ENCODE measurements at regions not wholly inside any gene's neighbourhood (a gene's known extent, or its start where the extent isn't known, plus 50 kb on each side); places are given as distances from the start of the nearest gene placed in this dataset.

GRCh38 chr4:72933029-72933428 is 136.5 kb downstream of the COX18 start:
- WGBS: 91% methylated on average over 1 of the region's 1 CpG
- no peaks in the 10 kb centered on the region for H3K36me3 ChIP-seq (ENCODE audit: control insufficient read depth in 4 of 4, insufficient read depth in 3 of 4, low read depth in 1 of 4, low read length in 3 of 4)
- no peaks in the 10 kb centered on the region for H3K4me1 ChIP-seq (ENCODE audit: control insufficient read depth in 4 of 4, insufficient read depth in 4 of 4, low read length in 3 of 4)
- TF ChIP-seq RXRA (IDR thresholded peaks at IDR 0.05) (no peak), HNF4G (IDR thresholded peaks at IDR 0.05) (no peak), SP1 (IDR thresholded peaks at IDR 0.05) (no peak), GABPA (IDR thresholded peaks at IDR 0.05 in 1 of 2, conservative IDR thresholded peaks at IDR 0.05 in 1 of 2) (no peak), EGR1 (IDR thresholded peaks at IDR 0.05; ENCODE audit: low read depth in 2 of 2) (no peak), HNF4A (conservative IDR thresholded peaks at IDR 0.05) (no peak), YY1 (IDR thresholded peaks at IDR 0.05) (no peak), CTCF (IDR thresholded peaks at IDR 0.05; ENCODE audit: low read depth, low read length, missing input control) (no peak), NR2F2 (IDR thresholded peaks at IDR 0.05) (no peak), MAX (IDR thresholded peaks at IDR 0.05) (no peak), JUND (IDR thresholded peaks at IDR 0.05) (no peak), FOXA2 (IDR thresholded peaks at IDR 0.05) (no peak), ZBTB33 (IDR thresholded peaks at IDR 0.05) (no peak), ATF3 (IDR thresholded peaks at IDR 0.05) (no peak), REST (IDR thresholded peaks at IDR 0.05) (no peak), RAD21 (IDR thresholded peaks at IDR 0.05) (no peak), FOXA1 (IDR thresholded peaks at IDR 0.05) (no peak), TAF1 (conservative IDR thresholded peaks at IDR 0.05) (no peak)
- no peak for DNase-seq (ENCODE audit: low spot score)
- H3K9me3 ChIP-seq (ENCODE audit: control insufficient read depth in 4 of 4, low read length in 3 of 4): no peaks in the 10 kb centered on the region
- no peak overlapping the region for H3K9ac ChIP-seq (ENCODE audit: low read depth in 1 of 2, low read length in 2 of 2)
- H3K4me3 ChIP-seq (ENCODE audit: low read depth in 1 of 3, low read length in 3 of 3): no peak overlapping the region
- H3K27me3 ChIP-seq (ENCODE audit: control insufficient read depth in 4 of 4, insufficient read depth in 4 of 4, low read length in 3 of 4): no peaks in the 10 kb centered on the region
- H3K27ac ChIP-seq (ENCODE audit: low read depth in 1 of 2, low read length in 2 of 2): no peak overlapping the region
